ENCODE measurements at regions not wholly inside any gene's neighbourhood (a gene's known extent, or its start where the extent isn't known, plus 50 kb on each side); places are given as distances from the start of the nearest gene placed in this dataset.

DNA sequence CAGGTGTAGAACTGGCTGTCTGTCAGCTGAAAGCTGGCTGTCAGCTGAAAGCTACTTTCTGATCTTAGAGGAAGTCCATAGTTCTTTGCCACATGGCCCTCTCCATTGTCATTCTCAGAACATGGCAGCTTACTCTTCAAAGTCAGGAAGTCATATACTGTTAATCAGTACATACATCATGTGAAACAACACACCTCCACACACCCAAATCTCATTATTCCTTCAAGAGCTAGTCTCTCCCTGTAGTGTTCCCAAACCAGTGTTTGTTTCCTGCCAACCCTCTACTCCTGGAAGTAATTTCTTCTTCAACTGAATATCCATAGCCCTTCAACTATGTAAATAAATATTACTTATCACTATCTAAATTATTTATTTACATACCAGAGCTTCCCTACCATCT, 58.9 kb downstream of the OR5AK2 start:
- TF ChIP-seq ZNF274 (IDR thresholded peaks at IDR 0.05; ENCODE audit: low read depth, low read length) (no peak), SUZ12 (IDR thresholded peaks at IDR 0.05; ENCODE audit: extremely low read depth, insufficient read depth, insufficient read length) (no peak), YY1 (IDR thresholded peaks at IDR 0.05; ENCODE audit: insufficient read depth, insufficient read length) (no peak)
